ENCODE measurements at regions not wholly inside any gene's neighbourhood (a gene's known extent, or its start where the extent isn't known, plus 50 kb on each side); places are given as distances from the start of the nearest gene placed in this dataset.

- H3K4me3 Mint-ChIP-seq = no peak overlapping the region
- peak overlapping the region; percentile 62 for H3K27ac Mint-ChIP-seq
- H3K36me3 Mint-ChIP-seq (ENCODE audit: low read depth) = peaks cover 17% of the 10 kb centered on the region
- peaks cover 8% of the 10 kb centered on the region for H3K27me3 Mint-ChIP-seq (ENCODE audit: low read depth)
- peaks cover 9% of the 10 kb centered on the region for H3K4me1 Mint-ChIP-seq (ENCODE audit: low read depth)
- H3K9me3 Mint-ChIP-seq = peaks cover 36% of the 10 kb centered on the region
Observed at GRCh38 chr5:54927097-54927746, 58.2 kb downstream of the ESM1 start.

DNA sequence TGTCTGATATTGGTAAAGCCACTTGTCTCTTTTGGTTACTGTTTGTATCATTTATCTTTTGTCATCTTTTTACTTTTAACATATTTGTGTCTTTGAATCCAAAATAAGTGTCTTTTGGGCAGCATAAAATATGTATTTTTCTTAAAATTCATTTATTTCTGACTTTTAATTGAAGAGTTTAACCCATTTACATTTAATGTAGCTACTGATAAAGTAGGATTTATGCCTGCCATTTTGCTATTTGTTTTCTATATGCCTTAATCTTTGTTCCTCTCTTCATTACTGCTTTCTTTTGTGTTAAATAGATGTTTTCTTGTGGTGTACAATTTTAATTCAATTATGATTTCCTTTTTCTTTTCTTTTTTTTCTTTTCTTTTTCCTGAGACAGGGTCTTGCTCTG lies 60.9 kb downstream of the ESM1 start:
- peaks cover 34% of the 10 kb centered on the region for H3K27me3 Mint-ChIP-seq (ENCODE audit: low read depth)
- H3K4me3 Mint-ChIP-seq = no peak overlapping the region
- H3K27ac Mint-ChIP-seq = no peak overlapping the region
- peaks cover 9% of the 10 kb centered on the region for H3K4me1 Mint-ChIP-seq (ENCODE audit: low read depth)
- peaks cover 22% of the 10 kb centered on the region for H3K36me3 Mint-ChIP-seq (ENCODE audit: low read depth)
- H3K9me3 Mint-ChIP-seq = peaks cover 56% of the 10 kb centered on the region

GRCh38 chr5:54917323-54917722 lies 68.1 kb downstream of the ESM1 start:
- Mint-ChIP-seq H3K27ac (no peak overlapping the region), H3K36me3 (ENCODE audit: low read depth) (peaks cover 7% of the 10 kb centered on the region), H3K4me1 (ENCODE audit: low read depth) (peaks cover 2% of the 10 kb centered on the region), H3K4me3 (no peak overlapping the region), H3K9me3 (peaks cover 25% of the 10 kb centered on the region), H3K27me3 (ENCODE audit: low read depth) (peaks cover 83% of the 10 kb centered on the region)

DNA sequence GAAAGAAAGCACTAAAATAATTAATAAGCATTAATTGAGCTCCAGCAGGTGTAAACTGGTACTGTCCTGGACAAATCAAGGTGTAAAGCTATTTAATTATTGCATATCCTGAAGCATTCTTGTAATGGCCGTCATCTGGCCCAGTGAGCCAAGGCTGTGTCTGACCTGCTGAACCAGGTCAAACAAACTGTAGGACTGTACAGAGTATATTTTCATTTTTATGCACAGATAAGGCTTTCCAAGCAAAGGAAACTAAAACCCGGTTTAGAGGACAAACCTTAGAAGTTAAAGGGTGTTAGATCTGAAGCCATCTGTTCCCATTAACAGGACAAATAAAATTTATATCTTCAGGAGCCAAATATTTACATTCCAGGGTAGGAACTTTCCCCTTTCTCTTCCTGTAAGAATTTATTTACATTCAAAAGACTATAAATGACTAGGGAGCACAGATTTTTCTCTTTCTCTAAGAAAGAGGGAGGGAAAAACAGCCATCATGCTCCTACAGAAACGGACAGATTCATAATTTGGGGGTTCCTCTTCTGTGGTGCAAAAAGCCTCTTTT lies 69.8 kb downstream of the ESM1 start:
- Mint-ChIP-seq H3K27ac (no peak overlapping the region), H3K9me3 (peaks cover 11% of the 10 kb centered on the region), H3K36me3 (ENCODE audit: low read depth) (peaks cover 2% of the 10 kb centered on the region), H3K4me3 (no peak overlapping the region), H3K4me1 (ENCODE audit: low read depth) (peaks cover 3% of the 10 kb centered on the region), H3K27me3 (ENCODE audit: low read depth) (peaks cover 70% of the 10 kb centered on the region)

GRCh38 chr5:54912021-54912420 lies 73.4 kb downstream of the ESM1 start:
- no peaks in the 10 kb centered on the region for H3K9me3 Mint-ChIP-seq
- H3K27me3 Mint-ChIP-seq (ENCODE audit: low read depth) = peaks cover 62% of the 10 kb centered on the region
- peaks cover 12% of the 10 kb centered on the region for H3K4me1 Mint-ChIP-seq (ENCODE audit: low read depth)
- no peak overlapping the region for H3K27ac Mint-ChIP-seq
- no peak overlapping the region for H3K4me3 Mint-ChIP-seq
- peaks cover 6% of the 10 kb centered on the region for H3K36me3 Mint-ChIP-seq (ENCODE audit: low read depth)

- H3K36me3 Mint-ChIP-seq (ENCODE audit: low read depth) = peaks cover 5% of the 10 kb centered on the region
- H3K4me3 Mint-ChIP-seq = no peak overlapping the region
- no peak overlapping the region for H3K27ac Mint-ChIP-seq
- H3K9me3 Mint-ChIP-seq = no peaks in the 10 kb centered on the region
- peaks cover 47% of the 10 kb centered on the region for H3K27me3 Mint-ChIP-seq (ENCODE audit: low read depth)
- peaks cover 14% of the 10 kb centered on the region for H3K4me1 Mint-ChIP-seq (ENCODE audit: low read depth)
Observed at GRCh38 chr5:54909911-54910870, 75.2 kb downstream of the ESM1 start.

GRCh38 chr5:54908774-54909525 lies 76.4 kb downstream of the ESM1 start:
- Mint-ChIP-seq H3K9me3 (no peaks in the 10 kb centered on the region), H3K4me3 (no peak overlapping the region), H3K36me3 (ENCODE audit: low read depth) (peaks cover 5% of the 10 kb centered on the region), H3K27me3 (ENCODE audit: low read depth) (peaks cover 44% of the 10 kb centered on the region), H3K27ac (no peak overlapping the region), H3K4me1 (ENCODE audit: low read depth) (peaks cover 19% of the 10 kb centered on the region)

GRCh38 chr5:54905942-54906537 lies 79.4 kb downstream of the ESM1 start:
- peaks cover 6% of the 10 kb centered on the region for H3K36me3 Mint-ChIP-seq (ENCODE audit: low read depth)
- H3K4me3 Mint-ChIP-seq = no peak overlapping the region
- H3K4me1 Mint-ChIP-seq (ENCODE audit: low read depth) = peaks cover 33% of the 10 kb centered on the region
- no peaks in the 10 kb centered on the region for H3K9me3 Mint-ChIP-seq
- no peak overlapping the region for H3K27ac Mint-ChIP-seq
- peaks cover 37% of the 10 kb centered on the region for H3K27me3 Mint-ChIP-seq (ENCODE audit: low read depth)

GRCh38 chr5:54905246-54905795 lies 80.1 kb downstream of the ESM1 start:
- H3K4me3 Mint-ChIP-seq = no peak overlapping the region
- no peak overlapping the region for H3K27ac Mint-ChIP-seq
- H3K36me3 Mint-ChIP-seq (ENCODE audit: low read depth) = peaks cover 6% of the 10 kb centered on the region
- H3K4me1 Mint-ChIP-seq (ENCODE audit: low read depth) = peaks cover 32% of the 10 kb centered on the region
- peaks cover 38% of the 10 kb centered on the region for H3K27me3 Mint-ChIP-seq (ENCODE audit: low read depth)
- H3K9me3 Mint-ChIP-seq = no peaks in the 10 kb centered on the region

DNA sequence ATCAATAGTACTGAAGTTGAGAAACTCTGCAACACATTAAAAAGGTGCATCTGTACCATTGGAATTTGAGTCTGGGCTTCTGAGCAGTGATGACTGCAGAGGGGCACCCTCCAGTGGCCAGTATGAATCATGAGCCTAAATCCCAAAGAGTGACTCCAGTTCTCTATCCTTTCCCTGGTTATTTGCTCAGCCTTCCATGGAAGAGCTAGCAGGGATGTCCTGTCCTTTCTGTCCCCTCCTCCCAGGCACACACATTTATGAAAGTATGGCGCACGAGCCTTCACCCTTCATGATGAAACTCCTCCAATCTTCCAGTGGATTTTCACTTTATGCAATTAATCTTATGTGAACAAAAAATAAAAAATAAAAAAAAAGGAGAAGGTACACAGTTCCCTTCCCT lies 81.0 kb downstream of the ESM1 start:
- Mint-ChIP-seq H3K9me3 (no peaks in the 10 kb centered on the region), H3K4me1 (ENCODE audit: low read depth) (peaks cover 32% of the 10 kb centered on the region), H3K36me3 (ENCODE audit: low read depth) (peaks cover 6% of the 10 kb centered on the region), H3K27me3 (ENCODE audit: low read depth) (peaks cover 39% of the 10 kb centered on the region), H3K27ac (no peak overlapping the region), H3K4me3 (no peak overlapping the region)

GRCh38 chr5:54902791-54903473 lies 82.5 kb downstream of the ESM1 start:
- no peaks in the 10 kb centered on the region for H3K9me3 Mint-ChIP-seq
- peaks cover 26% of the 10 kb centered on the region for H3K4me1 Mint-ChIP-seq (ENCODE audit: low read depth)
- peaks cover 45% of the 10 kb centered on the region for H3K27me3 Mint-ChIP-seq (ENCODE audit: low read depth)
- H3K36me3 Mint-ChIP-seq (ENCODE audit: low read depth) = peaks cover 1% of the 10 kb centered on the region
- H3K4me3 Mint-ChIP-seq = peak overlapping the region; percentile 64
- H3K27ac Mint-ChIP-seq = peak overlapping the region; percentile 33

GRCh38 chr5:54900984-54901725 lies 84.2 kb downstream of the ESM1 start:
- Mint-ChIP-seq H3K36me3 (ENCODE audit: low read depth) (peaks cover 1% of the 10 kb centered on the region), H3K27me3 (ENCODE audit: low read depth) (peaks cover 59% of the 10 kb centered on the region), H3K4me1 (ENCODE audit: low read depth) (peaks cover 23% of the 10 kb centered on the region), H3K4me3 (no peak overlapping the region), H3K27ac (no peak overlapping the region), H3K9me3 (no peaks in the 10 kb centered on the region)

DNA sequence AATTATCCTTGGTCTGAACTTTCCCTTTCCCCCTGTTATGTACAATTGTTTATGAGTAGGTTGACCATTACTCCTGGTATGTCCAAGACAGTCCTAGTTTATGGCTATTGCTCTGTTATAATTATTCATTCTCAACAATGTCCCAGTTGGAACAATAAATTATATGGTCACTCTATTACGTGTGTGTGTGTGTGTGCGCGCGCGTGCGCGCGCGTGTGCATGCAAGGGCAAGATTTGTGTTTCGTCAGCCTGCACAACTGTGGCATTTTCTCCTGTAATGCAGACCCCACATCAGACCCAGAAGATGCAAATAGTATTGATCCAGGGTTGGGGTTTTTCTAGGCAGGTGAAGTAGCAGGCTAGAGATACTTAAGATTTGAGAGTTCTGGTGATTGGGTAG lies 88.4 kb downstream of the ESM1 start:
- Mint-ChIP-seq H3K36me3 (ENCODE audit: low read depth) (no peaks in the 10 kb centered on the region), H3K27me3 (ENCODE audit: low read depth) (peaks cover 79% of the 10 kb centered on the region), H3K9me3 (no peaks in the 10 kb centered on the region), H3K4me1 (ENCODE audit: low read depth) (peaks cover 6% of the 10 kb centered on the region), H3K27ac (no peak overlapping the region), H3K4me3 (no peak overlapping the region)
